Esophagus (tissue), 2 donors: ENCODE measurements at regions not wholly inside any gene's neighbourhood (a gene's known extent, or its start where the extent isn't known, plus 50 kb on each side); places are given as distances from the start of the nearest gene placed in this dataset.

Experiments
- H3K27ac ChIP-seq, 2 donors: one replicate each; pipeline ENCODE4 v1.5.1; 2013; ENCODE audit warnings: low read depth in 2 of 2, mild to moderate bottlenecking in 2 of 2, inconsistent platforms in 1 of 2, low read length in 1 of 2, moderate library complexity in 1 of 2
- H3K27me3 ChIP-seq, 2 donors: one replicate each; pipeline ENCODE4 v1.6.1; 2013; ENCODE audit warnings: low read length in 2 of 2, control low read depth in 1 of 2, mild to moderate bottlenecking in 1 of 2; ENCODE audit not compliant: insufficient read depth in 2 of 2, control insufficient read depth in 1 of 2
- H3K36me3 ChIP-seq, 2 donors: one replicate each; pipeline ENCODE4 v1.6.1; 2013; ENCODE audit warnings: low read length in 1 of 2; ENCODE audit not compliant: control insufficient read depth in 2 of 2, insufficient read depth in 2 of 2
- H3K4me1 ChIP-seq, 2 donors: one replicate each; pipeline ENCODE4 v1.6.1; 2013; ENCODE audit warnings: low read length in 1 of 2; ENCODE audit not compliant: control insufficient read depth in 2 of 2, insufficient read depth in 2 of 2
- H3K4me3 ChIP-seq, 2 donors: one replicate each; pipeline ENCODE4 v1.5.1; 2013; ENCODE audit warnings: low read length in 2 of 2, mild to moderate bottlenecking in 2 of 2, low read depth in 1 of 2, moderate library complexity in 1 of 2
- H3K9me3 ChIP-seq, 2 donors: one replicate each; pipeline ENCODE4 v1.6.1; 2013; ENCODE audit warnings: mild to moderate bottlenecking in 2 of 2, low read depth in 1 of 2, low read length in 1 of 2, moderate library complexity in 1 of 2; ENCODE audit not compliant: control insufficient read depth in 2 of 2, insufficient read depth in 1 of 2
- WGBS, 2 donors: extraction: QIAGEN DNeasy Blood & Tissue Kit; methylation state at CpG; one replicate each; pipeline ENCODE4 v1.1.7; 2013; 5-methylcytosine and 5-hydroxymethylcytosine counted together
- donor health status: healthy with polysubstance abuse.
- donor health status: Bipolar disorder and iron deficiency.

GRCh38 chr10:28959850-28960501 lies 282.7 kb downstream of the BAMBI start:
- no peaks in the 10 kb centered on the region for H3K9me3 ChIP-seq
- no peak overlapping the region for H3K4me3 ChIP-seq
- 89 to 90% methylated on average over 7 of the region's 7 CpGs for WGBS, 2 donors

GRCh38 chr10:28962768-28963167 lies 285.4 kb downstream of the BAMBI start:
- Histone ChIP-seq H3K27me3 (no peaks in the 10 kb centered on the region), H3K4me1 (no peaks in the 10 kb centered on the region), H3K36me3 (no peaks in the 10 kb centered on the region), H3K4me3 (no peak overlapping the region), H3K9me3 (no peaks in the 10 kb centered on the region), H3K27ac (no peak overlapping the region)
- 87 to 91% methylated on average over 4 of the region's 4 CpGs for WGBS, 2 donors

More at GRCh38 chr10:28959850-28960501, 282.7 kb downstream of the BAMBI start:
- H3K27me3 ChIP-seq, result no peaks in the 10 kb centered on the region
- no peaks in the 10 kb centered on the region for H3K36me3 ChIP-seq
- H3K4me1 ChIP-seq, result no peaks in the 10 kb centered on the region
- H3K27ac ChIP-seq, result no peak overlapping the region

- H3K27ac ChIP-seq, result no peak overlapping the region
- no peak overlapping the region for H3K4me3 ChIP-seq
- WGBS, 2 donors, result 86 to 90% methylated on average over 5 of the region's 5 CpGs
- no peaks in the 10 kb centered on the region for H3K36me3 ChIP-seq
- no peaks in the 10 kb centered on the region for H3K9me3 ChIP-seq
- no peaks in the 10 kb centered on the region for H3K4me1 ChIP-seq
- no peaks in the 10 kb centered on the region for H3K27me3 ChIP-seq
Observed at GRCh38 chr10:28963539-28964221, 286.4 kb downstream of the BAMBI start.

GRCh38 chr10:28965937-28966336 lies 288.6 kb downstream of the BAMBI start:
- H3K27ac ChIP-seq, result no peak overlapping the region
- H3K36me3 ChIP-seq, result no peaks in the 10 kb centered on the region
- H3K4me1 ChIP-seq, result no peaks in the 10 kb centered on the region
- no peaks in the 10 kb centered on the region for H3K27me3 ChIP-seq
- H3K9me3 ChIP-seq, result no peaks in the 10 kb centered on the region
- H3K4me3 ChIP-seq, result no peak overlapping the region
- 84 to 87% methylated on average over 3 of the region's 3 CpGs for WGBS, 2 donors

- Histone ChIP-seq H3K4me3 (no peak overlapping the region), H3K36me3 (no peaks in the 10 kb centered on the region), H3K9me3 (no peaks in the 10 kb centered on the region), H3K27ac (no peak overlapping the region), H3K4me1 (no peaks in the 10 kb centered on the region), H3K27me3 (no peaks in the 10 kb centered on the region)
- 92 to 93% methylated on average over 2 of the region's 2 CpGs for WGBS, 2 donors
Observed at GRCh38 chr10:28967031-28967430, 289.7 kb downstream of the BAMBI start.

GRCh38 chr10:28969413-28969812 lies 292.1 kb downstream of the BAMBI start:
- 75 to 78% methylated on average over 4 of the region's 4 CpGs for WGBS, 2 donors
- Histone ChIP-seq H3K4me1 (no peaks in the 10 kb centered on the region), H3K4me3 (no peak overlapping the region), H3K27ac (no peak overlapping the region), H3K36me3 (no peaks in the 10 kb centered on the region), H3K27me3 (no peaks in the 10 kb centered on the region), H3K9me3 (no peaks in the 10 kb centered on the region)

GRCh38 chr10:28970231-28970630 lies 292.9 kb downstream of the BAMBI start:
- Histone ChIP-seq H3K4me3 (no peak overlapping the region), H3K27me3 (no peaks in the 10 kb centered on the region), H3K9me3 (no peaks in the 10 kb centered on the region), H3K4me1 (no peaks in the 10 kb centered on the region), H3K27ac (no peak overlapping the region), H3K36me3 (no peaks in the 10 kb centered on the region)
- 72 to 76% methylated on average over 6 of the region's 6 CpGs for WGBS, 2 donors

GRCh38 chr10:28971255-28971654 lies 293.9 kb downstream of the BAMBI start:
- Histone ChIP-seq H3K36me3 (no peaks in the 10 kb centered on the region), H3K4me1 (no peaks in the 10 kb centered on the region), H3K9me3 (no peaks in the 10 kb centered on the region), H3K27me3 (no peaks in the 10 kb centered on the region), H3K4me3 (no peak overlapping the region), H3K27ac (peak overlapping the region in 1 of 2 donors; percentile 31)
- 68 to 72% methylated on average over 6 of the region's 6 CpGs for WGBS, 2 donors

GRCh38 chr10:28971764-28972163 lies 294.4 kb downstream of the BAMBI start:
- no peak overlapping the region for H3K27ac ChIP-seq
- no peaks in the 10 kb centered on the region for H3K36me3 ChIP-seq
- no peak overlapping the region for H3K4me3 ChIP-seq
- no peaks in the 10 kb centered on the region for H3K9me3 ChIP-seq
- 76 to 77% methylated on average over 5 of the region's 5 CpGs for WGBS, 2 donors
- H3K27me3 ChIP-seq, result no peaks in the 10 kb centered on the region
- no peaks in the 10 kb centered on the region for H3K4me1 ChIP-seq
